ENCODE measurements at regions not wholly inside any gene's neighbourhood (a gene's known extent, or its start where the extent isn't known, plus 50 kb on each side); places are given as distances from the start of the nearest gene placed in this dataset.
"Not testable (repeated sequence)": the region's sequence is repeated elsewhere in the genome, so short reads cannot be mapped to it uniquely, and the experiment has no call there.

DNA sequence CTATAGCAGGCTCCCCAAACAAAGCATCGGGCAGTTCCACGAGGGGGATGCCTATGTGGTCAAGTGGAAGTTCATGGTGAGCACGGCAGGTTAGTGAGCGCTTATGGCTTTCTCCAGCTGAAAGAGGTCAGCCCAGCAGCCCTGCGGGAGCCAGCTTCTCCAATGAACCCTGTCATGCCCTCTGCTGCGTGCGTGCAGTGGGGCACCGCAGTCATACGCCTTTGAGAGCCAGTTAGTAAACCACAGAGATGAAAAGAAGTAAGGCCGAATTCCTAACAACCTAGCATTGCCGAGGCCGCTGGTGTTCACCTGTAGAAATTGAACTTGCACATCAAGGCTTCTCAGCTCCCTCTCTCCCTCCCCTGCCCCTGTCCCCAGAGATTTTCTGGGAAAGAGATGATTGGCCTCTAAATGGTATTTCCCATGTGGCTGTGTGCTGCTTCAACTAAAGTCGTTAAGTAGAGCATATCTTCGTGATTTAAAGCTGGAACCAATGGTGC, 75.1 kb upstream of the LYZL2 start:
- ATAC-seq (ENCODE audit: low FRiP score); DNase-seq; H3K4me3 ChIP-seq (ENCODE audit: low read length in 2 of 2); H3K9me3 ChIP-seq (ENCODE audit: control insufficient read depth, low read length); H3K36me3 ChIP-seq (ENCODE audit: control insufficient read depth in 1 of 2, insufficient read depth in 2 of 2, low read length in 1 of 2); H3K27me3 ChIP-seq (ENCODE audit: control insufficient read depth in 1 of 2, insufficient read depth in 2 of 2, low read length in 1 of 2); H3K27ac ChIP-seq (ENCODE audit: low read depth in 1 of 2, low read length in 2 of 2); H3K4me1 ChIP-seq (ENCODE audit: control insufficient read depth in 1 of 2, insufficient read depth in 2 of 2, low read length in 2 of 2); intact Hi-C loops (cut with DNase I): not testable (repeated sequence)
- 86 to 91% methylated on average over 14 of the region's 14 CpGs for WGBS, 2 donors

DNA sequence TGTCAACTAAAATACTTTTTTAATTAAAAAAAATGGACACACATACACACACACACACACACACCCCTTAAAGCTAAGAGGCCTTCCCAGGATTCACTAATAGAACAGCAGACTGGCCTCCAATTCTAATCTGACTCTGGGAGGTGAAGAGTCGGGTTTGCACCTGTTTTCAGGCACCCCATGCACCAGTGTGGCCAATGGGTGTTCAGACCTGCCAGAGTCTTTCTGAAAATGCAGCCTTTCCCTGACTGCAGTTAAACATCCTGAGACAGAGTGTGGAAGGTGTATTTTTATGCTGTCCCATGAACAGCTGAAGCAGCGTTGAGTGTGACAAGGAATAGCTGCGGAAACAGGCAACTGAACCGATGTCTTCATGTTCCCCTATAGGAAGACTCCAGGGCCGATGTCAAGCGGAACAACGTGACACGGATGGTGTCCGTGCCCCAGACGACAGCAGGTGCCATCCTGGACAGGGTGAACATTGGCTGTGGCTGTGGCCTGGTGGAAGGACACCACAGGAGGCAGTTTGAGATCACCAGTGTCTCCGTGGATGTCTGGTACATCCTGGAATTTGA, 74.6 kb upstream of the LYZL2 start:
- no peaks in the 10 kb centered on the region for H3K27me3 ChIP-seq (ENCODE audit: control insufficient read depth in 1 of 2, insufficient read depth in 2 of 2, low read length in 1 of 2)
- intact Hi-C loops (cut with DNase I): no loop called here
- ATAC-seq (ENCODE audit: low FRiP score) (no peak), DNase-seq (no peak)
- no peaks in the 10 kb centered on the region for H3K36me3 ChIP-seq (ENCODE audit: control insufficient read depth in 1 of 2, insufficient read depth in 2 of 2, low read length in 1 of 2)
- 78 to 89% methylated on average over 11 of the region's 11 CpGs for WGBS, 2 donors
- no peaks in the 10 kb centered on the region for H3K9me3 ChIP-seq (ENCODE audit: control insufficient read depth, low read length)
- no peak overlapping the region for H3K4me3 ChIP-seq (ENCODE audit: low read length in 2 of 2)
- no peak overlapping the region for H3K27ac ChIP-seq (ENCODE audit: low read depth in 1 of 2, low read length in 2 of 2)
- no peaks in the 10 kb centered on the region for H3K4me1 ChIP-seq (ENCODE audit: control insufficient read depth in 1 of 2, insufficient read depth in 2 of 2, low read length in 2 of 2)

DNA sequence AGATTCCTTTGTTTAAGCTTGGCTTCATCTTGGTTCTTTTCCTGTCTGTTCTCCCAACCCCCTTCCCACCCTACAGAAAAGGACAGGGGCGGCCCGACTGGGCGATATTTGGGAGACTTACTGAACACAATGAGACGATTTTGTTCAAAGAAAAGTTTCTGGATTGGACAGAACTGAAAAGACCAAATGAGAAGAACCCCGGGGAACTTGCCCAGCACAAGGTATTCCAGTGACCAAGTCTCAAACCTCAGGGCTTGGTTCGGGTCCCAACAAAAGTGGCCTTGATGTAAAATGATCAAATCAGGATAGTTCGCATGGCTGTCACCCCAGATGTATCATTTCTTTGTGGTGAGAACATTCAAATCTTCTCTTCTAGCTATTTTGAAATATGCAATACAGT, 73.9 kb upstream of the LYZL2 start:
- DNase-seq; H3K27me3 ChIP-seq (ENCODE audit: control insufficient read depth in 1 of 2, insufficient read depth in 2 of 2, low read length in 1 of 2); H3K9me3 ChIP-seq (ENCODE audit: control insufficient read depth, low read length); H3K4me3 ChIP-seq (ENCODE audit: low read length in 2 of 2); H3K36me3 ChIP-seq (ENCODE audit: control insufficient read depth in 1 of 2, insufficient read depth in 2 of 2, low read length in 1 of 2); intact Hi-C loops (cut with DNase I); ATAC-seq (ENCODE audit: low FRiP score); H3K27ac ChIP-seq (ENCODE audit: low read depth in 1 of 2, low read length in 2 of 2); H3K4me1 ChIP-seq (ENCODE audit: control insufficient read depth in 1 of 2, insufficient read depth in 2 of 2, low read length in 2 of 2): not testable (repeated sequence)
- WGBS, 2 donors: 83 to 86% methylated on average over 7 of the region's 7 CpGs

DNA sequence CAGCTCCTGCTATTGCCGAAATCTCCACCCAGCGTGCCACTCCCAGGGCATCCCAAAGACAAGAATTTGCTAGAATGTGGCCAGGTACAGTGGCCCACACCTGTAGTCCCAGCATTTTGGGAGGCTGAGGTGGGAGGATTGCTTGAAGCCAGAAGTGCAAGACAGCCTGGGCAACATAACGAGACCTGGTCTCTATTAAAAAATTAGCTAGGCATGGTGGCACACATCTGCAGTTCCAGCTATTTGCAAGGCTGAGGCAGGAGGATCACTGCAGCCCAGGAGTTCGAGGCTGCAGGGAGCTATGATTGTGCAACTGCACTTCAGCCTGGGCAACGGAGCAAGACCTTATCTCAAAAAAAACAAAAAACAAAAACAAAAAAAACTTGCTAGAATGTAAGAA, 73.3 kb upstream of the LYZL2 start:
- no peaks in the 10 kb centered on the region for H3K27me3 ChIP-seq (ENCODE audit: control insufficient read depth in 1 of 2, insufficient read depth in 2 of 2, low read length in 1 of 2)
- H3K4me3 ChIP-seq (ENCODE audit: low read length in 2 of 2): no peak overlapping the region
- intact Hi-C loops (cut with DNase I): no loop called here
- no peaks in the 10 kb centered on the region for H3K36me3 ChIP-seq (ENCODE audit: control insufficient read depth in 1 of 2, insufficient read depth in 2 of 2, low read length in 1 of 2)
- 71 to 74% methylated on average over 5 of the region's 5 CpGs for WGBS, 2 donors
- ATAC-seq (ENCODE audit: low FRiP score) (no peak), DNase-seq (no peak)
- no peaks in the 10 kb centered on the region for H3K4me1 ChIP-seq (ENCODE audit: control insufficient read depth in 1 of 2, insufficient read depth in 2 of 2, low read length in 2 of 2)
- no peaks in the 10 kb centered on the region for H3K9me3 ChIP-seq (ENCODE audit: control insufficient read depth, low read length)
- no peak overlapping the region for H3K27ac ChIP-seq (ENCODE audit: low read depth in 1 of 2, low read length in 2 of 2)

DNA sequence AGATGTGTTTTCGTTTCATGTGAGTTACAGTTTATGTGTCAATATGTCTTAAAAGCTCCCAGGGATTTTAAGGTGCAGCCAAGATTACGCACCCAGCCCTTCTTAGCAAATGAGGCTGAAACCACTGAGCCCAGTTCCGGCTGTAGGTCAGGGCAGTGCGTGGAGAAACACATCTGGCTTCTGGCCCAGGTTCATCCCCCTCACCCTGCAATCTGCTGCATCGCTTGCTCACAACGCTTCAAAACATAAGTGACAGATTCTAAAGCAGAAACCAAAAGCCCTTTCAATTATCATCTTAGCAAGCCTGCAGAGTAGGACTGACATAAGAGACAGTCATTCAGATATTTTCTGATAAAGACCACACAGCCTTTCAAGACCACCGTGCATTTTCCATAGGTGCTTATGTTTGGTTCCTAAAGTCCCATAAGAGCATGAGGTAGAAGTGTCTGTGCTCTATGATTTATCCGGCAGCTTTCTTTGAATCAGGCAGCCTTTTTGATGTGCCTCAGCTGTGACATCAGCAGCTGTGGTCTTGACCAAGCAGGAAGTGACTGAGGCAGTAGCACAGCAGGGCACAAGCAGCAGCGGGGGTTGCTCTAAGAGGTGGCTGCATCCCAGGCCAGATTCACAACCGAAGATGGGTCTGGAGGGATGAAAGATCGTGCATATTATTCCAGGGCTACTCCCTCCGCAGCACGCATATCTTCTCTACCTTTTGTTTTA, 72.1 kb upstream of the LYZL2 start:
- H3K27me3 ChIP-seq (ENCODE audit: control insufficient read depth in 1 of 2, insufficient read depth in 2 of 2, low read length in 1 of 2): no peaks in the 10 kb centered on the region
- intact Hi-C loops (cut with DNase I): no loop called here
- H3K27ac ChIP-seq (ENCODE audit: low read depth in 1 of 2, low read length in 2 of 2): no peak overlapping the region
- DNase-seq (no peak), ATAC-seq (ENCODE audit: low FRiP score) (no peak)
- no peaks in the 10 kb centered on the region for H3K36me3 ChIP-seq (ENCODE audit: control insufficient read depth in 1 of 2, insufficient read depth in 2 of 2, low read length in 1 of 2)
- no peak overlapping the region for H3K4me3 ChIP-seq (ENCODE audit: low read length in 2 of 2)
- H3K4me1 ChIP-seq (ENCODE audit: control insufficient read depth in 1 of 2, insufficient read depth in 2 of 2, low read length in 2 of 2): no peaks in the 10 kb centered on the region
- 76 to 77% methylated on average over 13 of the region's 13 CpGs for WGBS, 2 donors
- H3K9me3 ChIP-seq (ENCODE audit: control insufficient read depth, low read length): no peaks in the 10 kb centered on the region

DNA sequence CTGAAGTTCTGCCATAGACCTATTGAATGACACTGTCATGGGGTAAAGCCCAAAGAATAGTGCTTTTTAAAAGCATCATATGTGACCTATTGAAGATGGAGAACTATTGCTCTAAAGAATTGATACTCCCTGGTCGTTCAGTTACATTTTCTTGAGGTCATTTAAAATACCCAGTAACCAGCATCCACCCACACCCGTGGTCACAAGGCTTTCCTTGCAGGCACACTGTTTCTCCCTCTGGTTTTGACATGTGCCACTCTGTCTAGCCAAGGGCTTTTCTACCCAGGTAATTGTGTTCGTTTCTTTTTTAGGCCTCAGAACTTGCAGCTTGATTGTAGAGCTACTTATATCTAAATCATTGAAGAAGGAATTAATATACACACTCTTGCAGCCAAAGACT, 68.3 kb upstream of the LYZL2 start:
- no peak overlapping the region for H3K27ac ChIP-seq (ENCODE audit: low read depth in 1 of 2, low read length in 2 of 2)
- DNase-seq: no peak
- H3K4me1 ChIP-seq (ENCODE audit: control insufficient read depth in 1 of 2, insufficient read depth in 2 of 2, low read length in 2 of 2): no peaks in the 10 kb centered on the region
- intact Hi-C loops (cut with DNase I): no loop called here
- no peak overlapping the region for H3K4me3 ChIP-seq (ENCODE audit: low read length in 2 of 2)
- H3K9me3 ChIP-seq (ENCODE audit: control insufficient read depth, low read length): no peaks in the 10 kb centered on the region
- WGBS, 2 donors: 87 to 89% methylated on average over 3 of the region's 3 CpGs
- no peaks in the 10 kb centered on the region for H3K36me3 ChIP-seq (ENCODE audit: control insufficient read depth in 1 of 2, insufficient read depth in 2 of 2, low read length in 1 of 2)
- ATAC-seq (ENCODE audit: low FRiP score): no peak
- H3K27me3 ChIP-seq (ENCODE audit: control insufficient read depth in 1 of 2, insufficient read depth in 2 of 2, low read length in 1 of 2): no peaks in the 10 kb centered on the region

DNA sequence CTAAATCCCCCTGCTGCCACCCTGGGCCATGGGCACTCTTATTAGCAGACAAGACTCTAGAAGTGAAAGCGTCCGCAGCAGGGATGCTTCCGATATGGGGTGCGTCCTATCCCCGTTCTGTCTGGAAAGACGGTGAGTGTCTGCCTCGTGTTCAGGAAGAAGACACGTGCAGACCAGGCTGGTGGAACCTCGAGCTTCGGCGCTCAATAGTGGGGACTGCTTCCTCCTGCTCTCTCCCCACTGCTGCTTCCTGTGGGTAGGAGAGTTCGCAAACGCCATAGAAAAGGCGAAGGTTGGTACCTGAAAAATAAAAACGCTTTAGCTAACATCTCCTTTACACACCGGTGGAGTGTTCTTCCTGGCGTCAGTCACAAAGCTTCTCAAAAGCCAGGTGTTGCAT, 67.7 kb upstream of the LYZL2 start:
- ATAC-seq (ENCODE audit: low FRiP score); H3K4me3 ChIP-seq (ENCODE audit: low read length in 2 of 2); intact Hi-C loops (cut with DNase I); H3K4me1 ChIP-seq (ENCODE audit: control insufficient read depth in 1 of 2, insufficient read depth in 2 of 2, low read length in 2 of 2); H3K9me3 ChIP-seq (ENCODE audit: control insufficient read depth, low read length); H3K27me3 ChIP-seq (ENCODE audit: control insufficient read depth in 1 of 2, insufficient read depth in 2 of 2, low read length in 1 of 2); H3K27ac ChIP-seq (ENCODE audit: low read depth in 1 of 2, low read length in 2 of 2); DNase-seq; H3K36me3 ChIP-seq (ENCODE audit: control insufficient read depth in 1 of 2, insufficient read depth in 2 of 2, low read length in 1 of 2): not testable (repeated sequence)
- 77% methylated on average over 17 of the region's 17 CpGs for WGBS, 2 donors

DNA sequence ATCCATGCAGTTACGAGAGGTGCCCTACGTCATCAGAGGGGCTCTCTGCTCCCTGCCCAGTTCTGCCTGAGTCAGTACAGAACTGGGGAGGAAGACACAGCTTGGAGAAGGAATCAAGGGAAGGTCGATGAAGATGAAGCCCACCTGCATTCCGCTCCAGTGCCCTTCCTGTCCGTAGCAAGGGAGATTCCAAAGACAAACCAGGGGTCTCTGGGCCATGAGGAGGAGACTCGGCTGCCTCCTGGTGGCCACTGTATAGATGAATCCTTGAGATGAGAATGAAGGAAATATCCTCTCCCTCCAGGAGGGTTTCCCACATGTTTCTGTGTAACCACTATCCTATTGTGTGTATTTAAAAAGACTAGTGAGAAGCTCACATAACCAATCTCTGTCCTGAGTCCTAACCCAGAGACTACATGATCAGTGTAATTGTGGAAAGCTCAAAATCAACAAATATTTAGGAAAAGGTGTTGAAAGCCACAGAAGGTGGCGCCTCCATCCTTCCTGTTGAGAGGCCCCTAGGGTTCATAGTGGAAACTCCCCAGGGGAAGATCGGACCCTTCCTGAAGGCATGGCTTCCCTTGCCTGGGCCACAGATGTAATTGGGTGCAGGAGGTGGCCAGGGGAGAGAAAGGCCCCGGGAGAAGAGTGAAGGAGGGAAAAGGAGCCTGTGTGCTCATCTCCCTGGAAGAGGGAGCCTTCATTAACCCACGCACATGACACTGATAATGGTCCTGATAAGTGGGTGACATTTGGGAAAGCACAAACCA, 67.0 kb upstream of the LYZL2 start:
- WGBS, 2 donors: 77 to 83% methylated on average over 8 to 10 of the region's 10 CpGs
- H3K27me3 ChIP-seq (ENCODE audit: control insufficient read depth in 1 of 2, insufficient read depth in 2 of 2, low read length in 1 of 2); H3K27ac ChIP-seq (ENCODE audit: low read depth in 1 of 2, low read length in 2 of 2); H3K4me1 ChIP-seq (ENCODE audit: control insufficient read depth in 1 of 2, insufficient read depth in 2 of 2, low read length in 2 of 2); ATAC-seq (ENCODE audit: low FRiP score); intact Hi-C loops (cut with DNase I); H3K9me3 ChIP-seq (ENCODE audit: control insufficient read depth, low read length); DNase-seq; H3K36me3 ChIP-seq (ENCODE audit: control insufficient read depth in 1 of 2, insufficient read depth in 2 of 2, low read length in 1 of 2); H3K4me3 ChIP-seq (ENCODE audit: low read length in 2 of 2): not testable (repeated sequence)
